ENCODE measurements at regions not wholly inside any gene's neighbourhood (a gene's known extent, or its start where the extent isn't known, plus 50 kb on each side); places are given as distances from the start of the nearest gene placed in this dataset.

DNA sequence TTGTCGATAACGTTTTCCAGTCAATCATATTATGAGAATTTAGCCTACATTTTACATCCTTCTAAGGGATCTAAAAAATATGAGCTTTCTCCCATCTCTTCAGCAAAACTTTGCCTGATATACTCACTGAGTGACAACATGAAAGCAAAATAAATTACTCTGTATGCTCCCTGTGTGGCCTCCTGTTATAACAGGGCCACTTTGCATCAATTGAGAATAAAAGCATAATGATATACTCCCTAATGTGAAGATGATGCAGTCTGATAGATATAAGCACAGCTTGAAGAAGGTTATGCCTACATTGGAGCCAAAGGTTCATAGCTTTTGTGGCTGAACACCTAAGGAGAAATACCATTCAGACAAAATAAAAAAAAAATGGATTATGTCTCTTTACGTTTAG lies 561.3 kb upstream of the ZNF717 start:
- no peak overlapping the region for H3K4me3 ChIP-seq (ENCODE audit: low read depth, low read length)
- TF ChIP-seq, protein P1, sequence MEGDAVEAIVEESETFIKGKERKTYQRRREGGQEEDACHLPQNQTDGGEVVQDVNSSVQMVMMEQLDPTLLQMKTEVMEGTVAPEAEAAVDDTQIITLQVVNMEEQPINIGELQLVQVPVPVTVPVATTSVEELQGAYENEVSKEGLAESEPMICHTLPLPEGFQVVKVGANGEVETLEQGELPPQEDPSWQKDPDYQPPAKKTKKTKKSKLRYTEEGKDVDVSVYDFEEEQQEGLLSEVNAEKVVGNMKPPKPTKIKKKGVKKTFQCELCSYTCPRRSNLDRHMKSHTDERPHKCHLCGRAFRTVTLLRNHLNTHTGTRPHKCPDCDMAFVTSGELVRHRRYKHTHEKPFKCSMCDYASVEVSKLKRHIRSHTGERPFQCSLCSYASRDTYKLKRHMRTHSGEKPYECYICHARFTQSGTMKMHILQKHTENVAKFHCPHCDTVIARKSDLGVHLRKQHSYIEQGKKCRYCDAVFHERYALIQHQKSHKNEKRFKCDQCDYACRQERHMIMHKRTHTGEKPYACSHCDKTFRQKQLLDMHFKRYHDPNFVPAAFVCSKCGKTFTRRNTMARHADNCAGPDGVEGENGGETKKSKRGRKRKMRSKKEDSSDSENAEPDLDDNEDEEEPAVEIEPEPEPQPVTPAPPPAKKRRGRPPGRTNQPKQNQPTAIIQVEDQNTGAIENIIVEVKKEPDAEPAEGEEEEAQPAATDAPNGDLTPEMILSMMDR (conservative IDR thresholded peaks at IDR 0.05; ENCODE audit: low read depth, low read length): no peak
- no peak for DNase-seq (ENCODE audit: low read depth)

DNA sequence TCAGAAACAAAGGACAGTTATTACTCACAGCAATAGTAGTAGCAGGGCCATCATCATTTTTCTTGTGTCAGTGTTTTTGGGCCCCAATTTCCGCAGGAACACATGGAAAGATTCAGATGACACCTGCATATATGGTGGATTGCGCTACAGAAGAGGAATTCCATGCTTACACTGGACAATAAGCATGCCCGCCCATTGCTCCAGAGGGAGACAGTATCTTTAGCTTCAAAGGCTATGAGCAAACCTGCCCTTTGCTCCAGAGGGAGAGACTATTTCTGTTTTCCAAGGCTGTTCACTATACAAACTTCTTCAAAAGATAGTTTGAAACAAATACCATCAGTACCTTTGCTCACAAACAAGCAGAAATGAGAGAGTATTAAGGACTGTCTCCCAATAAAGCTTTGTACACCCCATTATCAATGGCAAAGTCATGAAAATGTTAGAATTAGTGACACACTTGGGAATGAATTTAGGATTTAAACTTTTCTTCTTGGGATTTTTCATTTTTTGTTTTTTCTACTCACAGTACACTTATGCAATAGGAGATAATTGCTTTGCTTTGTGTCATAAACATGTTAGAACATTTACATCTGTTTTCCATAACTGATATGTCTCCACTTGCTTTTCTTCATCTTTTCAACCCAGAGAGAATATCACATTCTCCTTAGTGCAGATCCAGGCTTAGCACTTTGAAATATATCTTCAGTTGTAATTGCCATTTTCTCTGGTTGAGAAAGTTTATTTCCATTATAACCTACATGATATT lies 564.5 kb upstream of the ZNF717 start:
- H3K4me3 ChIP-seq (ENCODE audit: low read depth, low read length): no peak overlapping the region
- no peak for DNase-seq (ENCODE audit: low read depth)
- TF ChIP-seq, protein P1 (conservative IDR thresholded peaks at IDR 0.05; ENCODE audit: low read depth, low read length): no peak

DNA sequence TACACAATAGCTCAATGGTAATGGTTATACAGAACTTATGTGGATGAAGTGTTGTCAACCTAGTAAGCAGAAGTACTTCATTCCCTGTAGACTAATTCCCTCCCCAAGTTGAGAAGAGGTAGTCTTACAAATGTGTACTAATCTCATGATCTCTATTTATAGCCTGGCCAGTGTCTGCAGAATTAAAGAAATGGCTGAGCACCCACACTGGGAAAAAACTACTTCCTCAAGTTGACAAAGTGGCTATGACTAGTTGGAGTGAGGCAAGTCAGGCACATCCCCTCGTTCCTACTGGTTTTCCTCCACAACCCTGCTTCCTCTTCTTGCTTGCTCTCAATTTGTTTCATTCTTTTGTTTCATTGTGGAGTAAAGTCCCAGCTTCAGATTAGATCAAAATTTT lies 566.7 kb upstream of the ZNF717 start:
- TF ChIP-seq, protein P1 (conservative IDR thresholded peaks at IDR 0.05; ENCODE audit: low read depth, low read length): no peak
- H3K4me3 ChIP-seq (ENCODE audit: low read depth, low read length): no peak overlapping the region
- DNase-seq (ENCODE audit: low read depth): no peak

DNA sequence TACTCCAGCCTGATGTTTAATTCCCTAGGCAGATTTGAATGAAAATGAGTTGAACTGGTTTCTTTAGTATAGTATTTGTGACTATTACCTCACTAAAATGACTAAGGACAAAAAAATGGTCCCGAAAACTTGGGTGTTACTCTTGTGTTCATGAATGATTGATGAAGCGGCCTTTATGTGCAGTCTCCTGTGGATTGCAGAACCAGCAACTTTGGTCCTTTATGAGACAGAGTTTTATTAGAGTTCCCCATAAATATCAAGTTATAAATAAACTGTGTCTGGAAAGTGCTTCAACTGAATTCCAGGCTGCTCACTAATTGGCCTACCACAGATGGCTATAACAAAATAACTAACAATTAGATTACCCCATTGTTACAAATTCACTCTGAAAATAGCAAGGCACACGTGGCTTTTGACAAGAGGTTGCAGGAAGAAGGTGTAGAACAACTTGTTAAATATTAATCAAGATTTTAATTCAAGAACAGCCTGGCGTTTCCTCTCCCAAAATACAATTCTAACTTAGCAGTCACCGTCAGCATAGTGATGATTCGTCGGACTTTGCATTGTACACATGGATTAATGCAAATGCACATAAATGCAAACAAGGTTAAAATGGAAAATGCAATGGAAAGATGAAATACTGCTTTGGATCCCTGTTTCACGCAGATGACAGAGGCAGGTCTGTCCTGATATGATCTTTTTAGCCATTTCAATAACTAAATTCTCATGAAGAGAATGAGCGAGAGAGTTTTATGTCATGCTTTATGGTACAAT lies 567.3 kb upstream of the ZNF717 start:
- DNase-seq (ENCODE audit: low read depth): no peak
- TF ChIP-seq, protein P1 (conservative IDR thresholded peaks at IDR 0.05; ENCODE audit: low read depth, low read length): no peak
- H3K4me3 ChIP-seq (ENCODE audit: low read depth, low read length): no peak overlapping the region

DNA sequence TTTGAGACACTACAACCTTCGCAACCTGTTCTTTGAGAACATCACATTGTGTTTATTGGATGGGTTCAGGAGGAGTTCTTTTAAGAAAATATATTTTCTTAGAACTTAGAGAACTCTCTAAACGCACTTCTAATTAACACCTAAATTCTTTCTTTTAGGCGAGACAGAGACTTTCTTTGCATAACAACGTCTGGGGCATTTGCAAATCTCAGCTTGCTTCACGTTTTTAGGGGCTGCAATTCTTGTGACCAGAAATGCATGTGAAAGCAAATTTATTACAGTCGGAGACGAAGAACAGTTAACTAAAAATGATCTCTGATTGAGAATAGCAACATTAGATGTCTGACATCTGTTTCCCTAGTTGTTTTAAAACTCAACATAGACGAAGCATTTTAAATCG lies 568.3 kb upstream of the ZNF717 start:
- TF ChIP-seq, protein P1 (conservative IDR thresholded peaks at IDR 0.05; ENCODE audit: low read depth, low read length): no peak
- H3K4me3 ChIP-seq (ENCODE audit: low read depth, low read length): no peak overlapping the region

DNA sequence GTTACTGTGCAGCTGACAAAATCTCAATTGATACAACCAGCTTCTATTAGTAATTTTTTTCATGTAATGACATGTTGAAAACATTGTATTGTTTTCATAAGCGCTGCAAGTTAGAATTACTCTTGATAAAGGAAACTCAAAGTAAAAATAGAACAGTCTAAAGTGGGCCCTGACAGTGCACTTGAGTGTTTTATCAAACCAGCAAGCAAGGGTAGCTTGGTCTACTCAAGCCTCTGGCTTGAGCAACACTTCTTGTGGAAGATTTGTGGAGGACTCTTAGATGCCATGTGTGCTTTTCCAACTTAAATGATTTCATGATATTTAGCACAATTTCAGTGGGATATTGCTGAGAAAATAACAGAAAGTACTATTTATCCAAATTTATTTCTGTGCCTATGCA lies 575.7 kb upstream of the ZNF717 start:
- no peak for DNase-seq (ENCODE audit: low read depth)
- no peak overlapping the region for H3K4me3 ChIP-seq (ENCODE audit: low read depth, low read length)
- TF ChIP-seq, protein P1 (conservative IDR thresholded peaks at IDR 0.05; ENCODE audit: low read depth, low read length): no peak

More for the DNA sequence above, 568.3 kb upstream of the ZNF717 start:
- DNase-seq (ENCODE audit: low read depth): no peak
